GM21723 (cell line): ENCODE measurements at regions not wholly inside any gene's neighbourhood (a gene's known extent, or its start where the extent isn't known, plus 50 kb on each side); places are given as distances from the start of the nearest gene placed in this dataset.

ENCODE experiments used
- ATAC-seq: cut with Tn5 transposase; IDR thresholded peaks from one replicate; pipeline ENCODE4 v1.9.1; 2021; ENCODE audit warnings: mild to moderate bottlenecking, moderate library complexity; ENCODE audit not compliant: unreplicated experiment

DNA sequence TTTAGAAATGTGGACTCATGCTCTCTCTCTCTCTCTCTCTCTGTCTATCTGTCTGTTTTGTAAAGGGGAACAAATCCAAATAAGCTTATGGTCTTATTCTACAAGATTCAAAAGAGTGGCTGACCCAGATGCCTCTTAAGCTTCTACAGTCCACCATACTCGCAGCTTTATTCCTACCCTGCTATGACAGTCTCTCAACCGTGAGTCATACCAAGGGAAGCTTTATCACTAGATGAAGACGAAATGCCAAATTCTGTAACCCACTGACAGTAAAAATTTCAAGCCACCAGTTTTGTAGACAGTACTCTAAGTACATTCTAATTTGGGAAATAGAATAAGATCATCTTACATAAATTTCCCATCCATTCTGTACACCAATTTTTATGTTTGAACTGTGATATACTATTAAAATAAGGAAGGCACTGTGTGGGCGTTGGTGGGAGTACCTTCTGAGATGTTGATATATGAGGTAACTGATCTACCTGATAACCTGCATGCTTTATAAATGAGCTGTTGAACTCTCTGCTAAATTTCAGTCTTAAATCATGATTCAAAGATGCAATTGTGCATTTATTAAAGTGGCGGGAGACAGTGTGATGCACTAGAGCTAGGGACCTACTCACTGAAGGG lies 153.2 kb downstream of the KLF6 start:
- no peak for ATAC-seq

DNA sequence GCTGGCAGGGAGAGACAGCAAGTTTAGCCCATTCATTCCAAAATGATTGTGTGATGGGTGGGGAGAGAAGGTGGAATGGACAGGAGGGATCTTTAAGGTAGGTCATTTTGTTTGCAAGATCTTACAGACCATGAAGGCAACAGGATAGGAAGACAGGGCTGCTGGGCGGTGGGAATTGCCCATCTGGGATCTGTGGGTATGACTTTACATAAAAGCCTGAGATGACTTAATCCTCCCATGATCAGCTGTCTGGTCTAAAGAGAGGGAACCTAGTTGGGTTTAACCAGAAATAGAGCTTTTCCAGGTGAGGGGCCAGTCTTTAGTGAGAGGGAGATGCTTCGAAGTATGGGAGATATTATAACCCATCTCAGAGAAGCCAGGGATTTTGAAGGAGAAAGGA lies 153.7 kb downstream of the KLF6 start:
- no peak for ATAC-seq

DNA sequence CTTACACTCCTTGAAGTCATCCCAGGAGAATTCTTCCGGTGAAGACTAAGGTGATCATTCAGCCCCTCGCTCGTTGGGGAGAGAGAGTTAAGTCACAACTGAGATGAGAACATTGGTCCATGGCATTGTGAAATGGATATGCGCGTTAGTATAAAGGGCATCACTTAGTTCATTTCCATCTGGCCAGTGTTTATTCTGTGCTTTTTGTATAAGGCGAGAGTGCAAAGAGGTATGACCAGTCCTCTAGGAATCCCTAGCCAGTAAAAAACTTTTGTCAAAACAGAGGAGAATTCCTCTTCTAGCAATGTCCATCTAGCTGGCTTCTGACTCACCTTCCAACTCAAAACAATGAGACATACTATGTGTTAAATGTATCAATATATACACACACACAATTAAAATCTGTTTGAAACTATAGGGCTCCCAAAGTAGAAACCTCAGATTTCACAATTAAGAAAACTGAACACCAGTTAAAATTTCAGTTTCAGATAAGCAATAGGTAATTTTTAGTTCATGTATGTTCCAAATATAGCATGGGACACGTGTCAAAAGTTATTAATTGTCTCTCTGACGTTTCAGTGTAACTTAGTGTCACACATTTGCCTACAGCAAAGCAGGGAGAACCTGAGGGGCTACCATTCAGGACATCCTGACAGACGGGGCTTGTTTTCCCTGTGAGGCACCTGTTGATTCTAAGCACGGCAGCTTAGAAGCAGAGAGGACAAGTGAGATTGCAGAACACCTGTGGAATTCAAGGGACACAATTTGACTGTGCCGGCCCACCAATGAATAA lies 158.9 kb downstream of the KLF6 start:
- ATAC-seq: peak; percentile 70

DNA sequence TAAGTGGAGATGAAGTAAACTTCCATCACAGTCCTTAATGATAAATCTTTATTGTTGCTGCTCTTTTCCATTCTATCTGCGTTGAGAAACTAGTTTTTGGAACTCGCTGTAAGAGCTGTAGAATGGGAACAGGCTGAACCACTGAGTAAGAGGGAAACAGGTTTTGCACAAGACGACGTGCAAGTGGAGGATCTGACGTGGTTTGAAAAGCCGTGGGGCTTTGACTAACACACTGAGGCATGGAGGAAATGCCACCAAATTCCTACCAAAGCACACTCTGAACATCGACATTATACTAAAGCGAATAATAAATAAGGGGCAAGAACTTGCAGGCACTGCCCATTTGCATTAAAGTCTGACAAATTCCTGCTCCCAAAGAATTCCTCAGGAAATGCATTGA lies 160.6 kb downstream of the KLF6 start:
- no peak for ATAC-seq

DNA sequence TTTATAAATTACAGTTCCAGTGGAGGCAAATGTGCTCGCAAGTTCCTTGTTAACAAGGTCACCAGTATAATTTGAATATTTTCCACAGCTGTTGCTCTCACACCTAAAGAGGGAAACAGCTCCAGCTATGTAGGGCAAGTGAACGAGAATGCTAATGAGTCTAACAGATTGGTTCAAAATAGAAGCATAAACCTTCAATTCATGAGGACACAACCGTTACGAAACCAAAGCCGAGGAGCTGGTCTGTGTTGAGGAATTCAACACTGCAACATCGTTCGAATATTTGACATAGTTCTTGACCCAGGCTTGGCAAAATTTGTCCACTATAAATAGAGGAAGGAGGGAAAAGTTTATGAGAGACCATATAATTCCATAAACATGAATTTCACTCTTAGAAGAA lies 161.3 kb downstream of the KLF6 start:
- ATAC-seq: peak; percentile 65

DNA sequence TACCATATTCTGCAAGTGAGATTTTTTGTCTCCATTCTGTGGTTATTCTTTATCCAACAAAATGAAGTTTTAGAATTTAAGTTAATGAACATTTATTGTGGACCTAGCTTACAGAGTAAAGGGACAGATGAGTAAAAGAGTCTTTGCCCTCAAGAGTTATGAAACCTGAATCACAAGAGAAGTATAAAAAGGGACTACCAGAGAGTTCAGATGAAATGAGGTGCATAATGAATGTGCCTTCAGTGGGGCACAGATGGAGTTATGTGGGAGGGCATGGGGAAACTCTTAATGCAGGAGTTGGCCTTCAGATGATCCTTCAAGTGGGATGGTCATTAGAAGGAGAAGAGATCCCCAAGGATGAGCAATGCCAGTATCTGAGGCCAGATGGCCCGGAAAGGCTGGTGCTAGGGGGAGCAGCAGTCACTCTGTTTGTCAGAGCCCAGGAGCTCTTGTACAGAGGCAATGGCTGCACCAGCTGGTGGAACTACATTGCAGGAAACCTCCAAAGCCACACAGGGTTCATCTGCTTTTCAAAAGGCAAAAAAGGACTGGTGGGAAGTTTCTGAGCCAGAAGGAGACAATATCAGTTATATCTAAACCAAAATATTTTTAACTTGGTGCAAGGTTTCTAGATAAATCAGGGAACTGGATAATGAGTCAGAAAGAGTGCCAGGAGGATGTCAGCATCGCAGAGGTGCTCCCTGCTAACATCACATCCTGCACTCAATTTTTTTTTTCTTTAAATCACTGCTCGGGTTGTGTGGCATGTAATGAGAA lies 162.0 kb downstream of the KLF6 start:
- ATAC-seq: peak; percentile 47

DNA sequence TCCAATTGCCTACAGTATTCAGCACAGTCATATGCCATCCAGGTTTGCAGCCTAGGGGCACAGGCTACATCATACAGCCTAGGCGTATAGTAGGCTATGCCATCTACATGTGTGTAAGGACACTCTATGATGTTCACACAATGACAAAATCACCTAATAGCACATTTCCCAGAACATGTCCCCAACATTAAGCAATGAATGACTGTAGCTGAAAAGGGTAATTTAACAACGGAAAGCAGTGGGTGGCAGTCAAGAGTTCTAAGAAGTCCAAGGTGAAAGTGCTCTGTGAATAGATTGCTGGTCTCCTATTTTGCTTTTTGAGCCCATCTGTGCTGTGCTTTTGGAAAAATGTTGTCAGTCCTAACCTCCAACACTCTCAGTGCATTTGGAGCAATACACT lies 162.6 kb downstream of the KLF6 start:
- ATAC-seq: no peak

DNA sequence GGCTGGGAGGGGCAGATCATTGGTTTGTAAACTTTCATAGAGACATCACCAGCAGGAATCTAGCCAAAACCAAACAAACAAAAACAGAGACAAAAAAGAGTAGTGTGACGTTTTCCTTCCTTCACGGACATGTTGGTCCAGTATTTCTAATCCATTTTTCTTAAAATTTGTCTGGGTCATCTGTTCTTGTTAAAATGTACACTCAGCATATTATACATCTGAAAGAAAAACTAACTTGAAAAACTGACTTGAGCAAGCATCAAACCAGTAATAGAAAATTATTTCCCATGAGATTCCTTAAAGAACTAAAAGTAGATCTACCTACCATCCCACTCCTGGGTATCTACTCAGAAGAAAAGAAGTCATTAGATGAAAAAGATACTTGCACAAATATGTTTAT lies 164.2 kb downstream of the KLF6 start:
- no peak for ATAC-seq

DNA sequence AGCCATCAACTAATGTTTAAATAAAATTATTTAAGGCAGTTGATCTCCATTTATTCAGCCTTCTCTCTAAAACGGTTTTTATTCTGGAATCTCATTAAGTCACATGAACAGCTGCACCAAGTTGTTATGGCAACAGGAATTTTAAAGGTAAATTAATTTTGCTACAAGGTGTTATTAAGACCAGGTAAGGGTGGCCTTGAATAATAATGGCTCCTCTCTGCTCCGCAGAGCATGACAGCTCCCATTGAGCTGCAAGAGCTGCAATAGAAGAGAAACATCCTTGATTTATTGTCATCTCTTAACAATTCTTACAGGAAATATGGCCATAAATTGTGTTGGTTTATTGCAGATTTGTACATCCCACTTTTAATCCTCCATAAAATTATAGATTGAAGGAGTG lies 165.8 kb downstream of the KLF6 start:
- no peak for ATAC-seq

DNA sequence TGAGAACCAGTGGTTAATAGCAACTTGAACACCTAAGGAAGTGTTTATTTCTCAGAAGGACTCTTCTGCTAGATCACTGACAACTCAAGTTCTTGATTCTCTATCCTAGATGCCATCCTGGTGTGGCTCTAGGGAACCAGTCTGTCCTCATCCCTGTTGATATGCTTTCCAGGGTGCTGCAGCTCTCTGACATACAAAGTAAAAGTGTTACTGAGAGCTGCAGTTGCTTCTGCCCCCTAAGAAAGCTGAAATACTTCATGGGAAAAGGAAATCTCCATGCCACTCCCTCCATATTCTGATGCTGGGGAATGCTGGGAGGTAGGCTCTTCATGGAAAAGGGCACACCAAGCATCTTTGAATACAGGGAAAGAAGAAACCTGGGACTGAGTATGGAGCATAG lies 168.1 kb downstream of the KLF6 start:
- ATAC-seq: no peak

DNA sequence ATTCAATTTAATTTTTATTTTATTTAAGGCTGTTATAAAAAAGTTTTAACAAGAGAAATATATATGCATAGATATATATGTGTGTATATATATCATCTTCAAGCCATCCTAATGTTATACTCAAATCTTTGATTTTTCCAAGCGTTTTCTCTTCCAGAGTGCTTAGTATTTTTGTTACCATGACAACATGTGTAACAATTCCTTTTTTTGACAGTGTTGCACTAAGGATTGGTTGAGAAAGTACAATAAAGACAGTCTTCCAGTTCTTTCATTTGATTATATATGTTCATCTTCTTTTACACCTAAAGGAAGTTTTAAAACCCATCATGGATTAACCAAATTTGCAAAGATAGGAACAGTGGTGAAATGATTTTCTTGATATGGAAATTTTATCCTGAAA lies 171.7 kb downstream of the KLF6 start:
- no peak for ATAC-seq

DNA sequence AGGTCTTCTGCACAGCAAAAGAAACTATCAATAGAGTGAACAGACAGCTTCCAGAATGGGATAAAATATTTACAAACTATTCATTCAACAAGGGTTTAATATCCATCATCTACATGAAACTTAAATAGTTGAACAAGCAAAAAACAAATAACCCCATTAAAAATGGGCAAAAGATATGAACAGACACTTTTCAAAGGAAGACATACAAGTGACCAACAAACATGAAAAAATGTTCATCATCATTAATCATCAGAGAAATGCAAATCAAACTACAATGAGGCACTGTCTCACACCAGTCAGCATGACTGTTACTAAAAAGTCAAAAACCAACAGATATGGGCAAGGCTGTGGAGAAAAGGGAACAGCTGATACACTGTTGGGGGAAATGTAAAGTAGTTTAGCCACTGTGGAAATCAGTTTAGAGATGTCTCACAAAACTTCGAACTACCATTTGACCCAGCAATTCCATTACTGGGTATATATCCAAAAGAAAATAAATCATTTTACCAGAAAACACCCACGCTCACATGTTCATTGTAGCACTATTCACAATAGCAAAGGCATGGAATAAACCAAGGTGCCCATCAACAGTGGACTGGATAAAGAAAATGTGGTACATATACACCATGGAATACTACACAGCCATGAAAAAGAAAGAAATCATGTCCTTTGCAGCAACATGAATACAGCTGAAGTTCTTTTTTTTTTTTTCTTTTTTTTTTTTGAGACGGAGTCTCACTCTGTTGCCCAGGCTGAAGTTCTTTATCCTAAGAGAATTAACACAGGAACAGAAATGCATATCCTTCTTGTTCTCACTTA lies 172.6 kb downstream of the KLF6 start:
- no peak for ATAC-seq

DNA sequence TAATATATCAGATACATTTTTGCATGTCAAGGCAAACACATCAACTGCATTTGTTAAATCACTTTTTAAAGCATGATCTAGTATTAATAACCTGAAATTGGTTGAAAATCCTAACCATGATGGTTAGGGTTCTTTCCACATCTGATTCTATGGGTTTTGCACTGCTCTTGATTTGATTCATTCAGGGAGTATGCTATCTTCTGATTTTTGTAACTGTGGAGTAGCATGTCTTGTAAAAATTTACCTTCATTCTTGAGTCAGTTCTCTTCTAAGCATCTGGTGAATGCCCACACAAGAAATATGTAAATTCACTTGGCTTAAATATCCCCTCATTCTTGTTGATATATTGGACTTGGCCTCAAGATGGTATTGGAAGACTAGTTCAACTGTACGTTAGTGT lies 178.7 kb downstream of the KLF6 start:
- ATAC-seq: no peak

DNA sequence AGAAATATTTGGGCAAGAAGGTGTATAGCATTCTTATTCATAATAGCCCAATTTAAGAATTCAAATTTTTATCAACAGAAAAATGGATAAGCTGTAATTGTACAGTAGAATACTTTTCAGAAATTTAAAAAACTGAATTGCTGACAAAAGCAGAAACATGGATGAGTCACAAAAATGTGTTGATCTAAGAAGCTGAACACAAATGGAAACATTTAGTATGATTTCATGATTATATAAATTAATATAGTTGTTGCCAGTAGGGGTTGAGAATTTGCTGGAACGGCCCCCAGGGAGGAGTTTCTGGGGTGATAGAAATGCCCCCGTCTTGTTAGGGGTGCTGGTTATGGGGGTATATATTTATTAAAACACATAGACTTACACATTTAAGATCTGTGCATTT lies 179.1 kb downstream of the KLF6 start:
- no peak for ATAC-seq

DNA sequence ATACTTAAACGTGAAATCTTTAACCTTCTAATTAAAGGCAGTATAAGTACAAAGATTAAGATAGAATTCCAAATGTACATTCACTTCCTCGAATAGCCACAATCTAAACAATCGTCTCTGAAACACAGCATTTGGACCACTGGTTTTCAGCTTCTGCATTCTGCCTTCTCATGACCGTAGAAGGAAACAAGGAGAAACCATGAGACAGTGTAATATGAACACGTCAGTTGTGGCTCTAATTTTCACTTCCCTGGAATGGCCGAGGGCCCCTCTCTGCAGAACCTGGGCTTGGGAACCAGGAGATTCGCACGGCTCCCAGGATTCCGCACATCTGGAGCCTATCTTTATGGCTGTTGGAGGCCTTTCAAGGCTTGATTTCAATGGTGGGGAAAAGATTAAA lies 189.3 kb downstream of the KLF6 start:
- ATAC-seq: no peak

DNA sequence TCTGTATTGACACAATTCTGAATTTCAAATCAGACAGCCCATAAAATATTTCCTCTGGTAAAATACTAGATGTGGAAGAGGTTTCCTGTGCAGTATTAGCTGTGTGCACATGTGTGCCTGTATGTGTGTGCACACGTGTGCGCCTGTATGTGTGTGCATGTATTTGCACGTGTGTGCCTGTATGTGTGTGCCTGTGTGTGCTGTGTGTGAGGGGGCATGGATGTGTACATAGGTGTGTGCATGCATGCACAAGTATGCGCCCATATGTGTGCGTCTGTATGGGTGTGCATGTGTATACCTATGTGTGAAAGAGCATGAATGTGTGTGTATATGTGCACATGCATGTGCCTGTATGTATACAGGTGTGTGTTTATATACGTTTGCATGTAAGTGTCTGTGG lies 191.4 kb downstream of the KLF6 start:
- no peak for ATAC-seq

DNA sequence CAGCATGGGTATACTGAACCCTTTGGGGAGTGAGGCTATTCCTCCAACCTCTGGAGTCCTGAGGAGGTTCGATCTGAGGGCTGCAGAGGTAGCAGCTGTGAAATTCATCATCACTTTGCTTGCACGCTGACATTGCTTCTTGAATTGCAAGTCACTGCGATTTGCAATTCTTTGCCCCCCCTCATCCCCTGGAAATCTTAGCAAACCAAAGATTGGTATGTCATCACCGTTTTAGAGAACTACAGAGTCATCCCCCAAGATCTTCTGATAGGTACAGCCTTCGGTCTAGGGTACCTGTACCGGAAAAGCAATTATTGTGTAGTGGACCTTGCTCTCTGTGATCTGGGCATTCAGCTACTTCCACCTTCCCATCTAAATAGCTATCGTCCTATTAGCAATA lies 192.6 kb downstream of the KLF6 start:
- ATAC-seq: no peak

DNA sequence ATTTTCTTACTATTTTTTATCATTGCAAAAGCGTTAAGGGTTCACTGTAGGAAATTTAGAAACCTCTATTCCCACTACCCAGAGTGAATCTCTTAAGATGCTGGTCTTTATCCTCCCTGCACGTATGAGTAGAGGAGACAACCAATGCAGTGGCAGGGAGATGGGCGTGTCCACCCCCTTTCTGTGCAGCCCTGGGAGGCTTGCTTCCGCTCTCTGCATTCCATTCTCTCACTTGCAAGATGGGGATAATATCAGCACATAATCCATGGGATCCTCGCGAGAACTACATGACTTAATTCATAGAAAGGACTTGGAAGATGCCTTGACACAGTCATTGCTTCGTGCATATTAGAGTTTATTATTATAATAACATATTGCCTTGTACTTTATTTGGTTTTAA lies 196.2 kb downstream of the KLF6 start:
- ATAC-seq: no peak

DNA sequence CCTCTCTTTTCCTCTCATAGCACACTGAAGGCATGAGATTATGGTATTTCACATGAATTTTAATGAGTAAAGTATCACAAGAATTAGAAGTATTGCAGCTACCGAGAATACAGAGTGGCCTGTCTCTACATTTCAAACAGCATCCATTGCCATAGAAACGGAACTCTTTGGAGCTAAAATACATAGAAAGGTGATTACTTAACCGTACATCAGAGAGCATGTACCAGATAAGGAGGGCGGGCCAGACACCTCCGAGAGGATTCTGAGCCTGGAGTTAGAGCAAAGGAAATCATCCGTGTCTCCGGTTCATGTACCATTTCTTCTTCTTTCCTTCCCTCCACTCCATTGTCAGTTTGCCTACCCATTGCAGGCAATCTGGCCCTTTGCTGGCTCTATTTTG lies 196.7 kb downstream of the KLF6 start:
- no peak for ATAC-seq

DNA sequence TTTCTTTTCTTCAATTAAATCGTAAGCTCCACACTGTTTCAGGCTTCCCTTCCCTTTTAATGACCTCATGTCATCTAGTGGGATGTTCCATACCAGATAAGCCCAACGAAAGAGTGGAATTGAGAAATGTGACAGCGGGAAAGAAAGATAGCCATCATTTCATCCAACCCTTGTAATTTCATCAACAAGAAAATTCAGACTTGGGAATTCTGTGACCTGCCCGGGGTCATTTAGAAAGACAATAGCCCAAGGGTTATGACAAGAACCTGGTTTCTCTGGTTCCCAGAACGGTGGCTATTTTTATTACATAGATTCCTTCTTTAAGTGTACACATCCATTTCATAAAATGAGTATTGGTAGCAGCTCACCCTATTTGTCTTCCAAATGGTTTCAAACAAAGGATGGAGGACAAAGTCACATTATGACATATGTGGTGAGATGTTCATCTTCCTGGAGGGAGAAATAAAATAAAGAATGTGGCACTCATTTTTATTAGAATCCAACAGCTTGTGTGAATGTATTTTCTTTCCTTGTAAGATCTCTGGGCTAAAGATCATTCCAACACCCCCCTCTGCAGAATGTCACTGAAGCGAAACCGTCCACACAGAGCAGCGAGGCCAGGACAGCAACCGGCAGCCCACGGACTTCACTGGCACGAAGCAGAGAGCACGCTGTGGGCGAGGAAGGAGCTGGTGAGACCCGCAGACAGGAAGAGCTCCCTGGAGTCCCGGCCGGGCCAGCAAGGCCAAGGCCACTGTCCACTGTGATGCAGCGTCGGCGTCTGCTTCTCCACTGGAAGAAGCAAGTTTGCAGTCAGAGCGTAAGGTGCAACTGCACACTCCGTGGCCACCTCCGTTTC lies 199.9 kb downstream of the KLF6 start:
- no peak for ATAC-seq
